Activated CD4-positive, alpha-beta T cell treated with anti-CD3 and anti-CD28 coated beads, Interleukin-2, amount 50 U/mL, for 16 hours (primary cell): ENCODE measurements at regions not wholly inside any gene's neighbourhood (a gene's known extent, or its start where the extent isn't known, plus 50 kb on each side); places are given as distances from the start of the nearest gene placed in this dataset.

Source experiments
- DNase-seq: peaks from one replicate; pipeline ENCODE4 v3.0.0-alpha.2; 2020

DNA sequence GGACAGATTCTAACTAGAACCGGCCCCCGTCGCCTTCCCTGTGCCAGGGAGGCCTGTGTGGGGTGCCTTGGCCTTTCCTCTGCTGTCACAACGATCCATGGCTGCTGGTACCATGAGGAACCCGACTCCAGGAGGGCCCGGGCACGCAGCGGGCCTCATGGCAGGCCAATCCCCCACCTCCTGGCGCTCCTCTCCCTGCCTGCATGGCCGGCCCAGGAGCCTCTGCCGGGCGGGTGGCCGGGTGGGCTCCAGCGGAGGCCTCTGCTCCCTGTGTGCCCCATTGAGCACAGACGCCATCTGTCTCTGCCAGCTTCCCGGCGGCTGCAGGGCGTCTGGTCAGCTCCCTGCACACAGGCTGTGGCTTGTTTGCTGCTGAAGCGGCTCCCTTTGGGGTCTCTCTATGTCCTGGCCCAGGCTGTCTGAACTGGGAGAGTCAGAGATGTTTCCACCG lies 86.5 kb downstream of the MYEOV start:
- DNase-seq, result no peak

DNA sequence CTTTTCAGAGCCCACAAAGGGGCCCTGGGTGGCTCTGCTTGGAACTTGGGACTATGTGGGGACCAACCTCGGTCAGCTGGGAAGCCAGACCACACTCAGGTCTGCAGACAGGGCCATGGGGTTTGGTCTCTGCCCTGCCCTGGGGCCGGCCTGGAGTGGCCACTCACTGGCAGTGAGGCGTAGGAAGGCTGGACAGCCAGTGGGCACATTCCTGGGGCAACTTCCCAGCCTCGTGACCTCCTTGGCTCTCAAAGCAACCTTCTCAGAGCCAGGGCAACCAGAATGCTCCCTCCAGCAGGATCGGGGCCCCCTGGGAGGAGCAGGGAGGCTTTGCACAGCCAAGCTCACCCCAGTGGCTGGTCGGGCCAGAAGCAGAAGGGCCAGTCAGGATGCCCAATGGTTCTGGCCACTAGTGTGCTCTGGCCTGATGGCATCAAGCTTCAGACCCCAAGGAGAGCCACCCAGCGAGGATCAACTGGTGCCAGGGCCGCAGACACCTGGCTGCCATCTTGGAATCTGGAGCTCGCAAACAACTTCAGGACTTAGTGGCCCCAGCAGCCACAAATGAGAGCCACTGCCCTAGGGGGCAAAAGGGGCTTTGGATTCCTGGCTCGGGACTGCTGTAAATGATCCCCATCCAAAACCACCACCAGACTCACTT lies 87.1 kb downstream of the MYEOV start:
- DNase-seq, result no peak

DNA sequence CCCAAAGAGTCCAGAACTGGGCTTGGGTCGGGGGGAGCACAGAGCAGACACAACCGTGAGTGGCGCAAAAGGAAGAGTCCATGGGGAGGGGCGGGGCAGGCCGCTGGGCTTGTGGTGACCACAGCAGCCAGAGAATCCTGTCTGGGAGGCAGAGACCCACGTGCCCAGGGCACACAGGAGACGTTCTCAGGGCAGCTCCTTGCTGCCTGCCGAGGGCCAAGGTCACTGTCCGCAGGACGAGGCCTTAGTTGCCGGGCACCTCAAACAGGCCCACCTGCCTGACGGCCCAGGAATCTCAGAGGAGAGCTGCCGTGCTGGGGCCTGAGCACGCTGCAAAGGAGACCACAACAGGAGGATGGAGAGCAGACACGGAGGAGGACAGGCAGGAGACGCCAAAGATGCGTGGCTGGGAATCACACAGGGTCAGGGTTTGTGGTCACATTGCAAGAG lies 87.8 kb downstream of the MYEOV start:
- DNase-seq, result no peak

DNA sequence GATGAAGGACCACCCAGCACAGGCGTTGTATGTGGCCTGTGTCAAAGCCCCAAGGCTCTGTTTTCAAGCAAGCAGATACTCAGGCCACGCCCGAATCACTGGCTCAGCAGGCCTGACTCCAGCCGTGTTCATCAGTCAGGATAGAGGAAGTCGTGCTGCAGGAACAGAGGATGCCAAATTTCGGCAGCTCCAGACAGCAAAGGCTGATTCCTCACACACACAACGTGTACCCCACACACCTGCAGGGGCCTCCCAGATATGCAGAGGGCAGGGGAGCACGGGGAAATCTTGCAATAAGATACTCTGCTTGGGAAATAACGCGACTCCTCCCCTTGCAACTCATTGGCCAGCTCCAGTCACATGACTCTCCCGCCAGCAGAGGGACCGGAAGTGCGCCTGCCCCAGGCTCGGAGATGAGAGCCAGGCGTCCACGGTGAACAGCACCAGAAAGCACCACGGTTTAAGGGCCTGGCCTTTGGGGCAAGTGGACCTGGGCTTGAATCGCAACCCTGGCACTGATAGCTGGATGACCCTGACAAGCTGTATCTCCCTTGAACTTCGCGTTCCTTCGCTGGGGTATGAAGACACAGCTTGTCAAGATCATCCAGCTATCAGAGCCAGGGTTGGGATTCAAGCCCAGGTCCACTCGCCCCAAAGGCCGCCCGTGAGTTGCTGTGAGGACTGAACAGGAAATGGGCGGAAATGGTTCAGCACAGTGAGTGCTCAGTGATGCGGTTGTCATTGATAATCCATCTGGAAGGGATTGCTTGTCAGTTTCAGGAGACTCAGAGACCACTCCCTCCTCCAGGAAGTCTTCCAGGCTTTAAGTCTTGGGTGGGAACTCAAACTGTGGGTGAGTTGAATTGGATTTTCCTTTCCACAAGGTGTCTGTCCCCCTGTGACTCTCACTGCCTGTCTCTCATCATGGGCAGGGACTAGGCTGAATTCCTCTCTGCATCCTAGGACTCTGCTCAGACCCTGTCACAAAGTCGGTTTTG lies 88.5 kb downstream of the MYEOV start:
- DNase-seq, result peak; percentile 12

DNA sequence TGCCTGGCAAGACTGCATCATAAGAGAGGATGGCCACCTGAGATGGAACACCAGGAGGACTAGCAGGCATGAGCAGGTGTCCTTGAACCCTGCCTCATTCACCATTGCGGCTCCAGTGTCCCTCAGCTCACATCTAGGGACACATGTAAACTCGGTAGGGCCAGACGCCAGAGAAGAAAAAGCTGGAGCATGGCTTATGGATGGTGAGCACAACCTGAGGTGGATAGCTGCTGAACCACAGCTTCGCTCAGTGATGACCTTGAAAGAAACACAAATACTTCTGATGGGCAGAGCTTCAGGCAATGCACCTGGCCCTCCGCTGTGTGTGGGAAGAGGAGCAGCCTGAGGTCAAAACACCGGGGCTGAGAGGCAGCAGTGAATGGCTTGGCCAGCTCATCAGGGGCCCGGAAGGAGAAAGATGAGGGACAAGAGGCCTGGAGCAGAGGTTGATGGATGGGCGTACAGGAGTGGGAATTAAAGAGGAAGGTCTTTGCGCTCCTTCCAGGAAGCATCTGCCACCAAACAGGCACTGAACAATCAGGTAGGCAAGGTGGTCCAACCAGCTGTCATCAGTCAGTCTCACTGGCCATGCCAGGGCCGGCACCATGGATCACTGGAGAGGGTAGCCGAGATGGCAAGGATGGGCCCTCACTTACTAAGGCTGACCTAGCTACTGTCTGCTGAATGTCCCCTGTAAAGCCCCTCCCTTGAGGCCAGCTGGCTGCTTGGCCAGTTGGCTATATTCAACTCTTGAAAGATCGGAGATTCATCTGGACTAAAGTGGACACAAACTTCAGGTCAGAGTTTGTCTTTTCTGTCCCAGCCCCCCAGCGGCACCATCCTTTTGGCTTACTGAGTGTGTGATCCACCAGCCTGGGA lies 89.7 kb downstream of the MYEOV start:
- DNase-seq, result no peak

DNA sequence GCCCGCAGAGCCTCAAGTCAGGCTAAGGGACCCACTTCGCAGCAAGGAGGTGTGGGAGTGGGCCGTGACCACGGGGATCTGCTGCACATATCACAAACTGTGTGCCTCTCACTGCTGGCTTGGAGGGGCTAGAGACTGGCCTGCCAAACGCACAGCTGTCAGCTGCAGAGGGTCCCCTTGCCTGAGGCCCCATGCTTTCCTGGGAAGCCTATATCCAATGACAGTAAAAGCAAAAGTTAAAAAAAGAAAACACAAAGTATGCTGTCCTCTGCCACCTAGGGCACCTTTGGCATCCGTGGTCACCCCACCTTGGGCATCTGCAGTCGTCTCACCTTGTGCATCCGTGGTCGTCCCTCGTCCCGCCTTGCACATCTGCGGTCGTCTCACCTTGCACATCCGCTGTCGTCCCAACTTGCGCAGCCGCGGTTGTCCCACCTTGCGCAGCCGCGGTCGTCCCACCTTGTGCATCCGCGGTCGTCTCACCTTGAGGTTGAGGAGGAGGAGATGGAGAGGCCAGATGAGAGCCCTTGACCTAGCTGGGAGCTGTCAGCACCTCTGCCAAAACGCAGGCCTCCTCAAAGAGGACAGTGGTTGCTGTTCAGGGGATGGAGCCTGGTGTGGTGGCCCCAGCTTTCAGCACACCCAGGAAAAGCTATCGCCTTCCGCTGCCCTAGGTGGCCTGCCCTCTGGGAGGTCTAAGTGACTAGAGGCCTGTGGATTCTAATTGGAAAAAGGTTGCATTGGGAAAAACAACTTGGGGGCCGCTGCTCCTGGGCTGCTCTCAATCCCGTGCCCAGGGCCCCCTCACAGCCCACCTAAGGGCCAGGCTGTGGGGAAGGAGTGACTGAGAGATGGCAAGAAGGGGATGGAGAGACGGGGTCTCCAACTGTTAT lies 90.5 kb downstream of the MYEOV start:
- no peak for DNase-seq

GRCh38 chr11:69385144-69385820 lies 91.3 kb downstream of the MYEOV start:
- DNase-seq, result no peak

DNA sequence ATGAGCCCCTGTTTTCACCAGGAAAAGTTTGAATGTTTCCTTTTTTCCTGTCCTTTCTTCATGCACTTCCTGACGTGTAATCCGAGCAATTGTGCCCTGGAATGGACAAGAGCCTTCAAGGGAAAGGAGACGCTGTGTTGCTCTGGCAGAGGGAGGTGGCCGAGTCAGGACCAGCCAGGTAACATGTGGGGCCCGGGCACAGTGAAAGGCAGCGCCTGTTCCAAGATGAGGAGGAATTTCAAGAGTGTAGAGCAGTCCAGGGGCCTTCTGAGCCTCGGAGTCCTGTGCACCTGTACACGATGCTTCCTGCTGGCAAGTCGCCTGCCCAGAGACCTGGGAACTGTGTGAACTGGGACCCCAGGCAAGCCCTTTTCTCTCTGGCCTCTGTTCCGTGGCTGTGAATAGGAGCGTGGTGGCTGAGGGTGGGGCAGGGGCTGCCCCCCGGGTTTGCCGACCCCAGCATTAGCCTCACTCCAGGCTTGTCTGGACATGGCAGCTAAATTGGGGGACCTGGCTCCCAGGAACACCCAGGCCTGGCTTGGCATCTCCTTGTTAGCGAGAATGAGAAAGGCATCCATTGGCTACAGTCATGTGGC lies 92.0 kb downstream of the MYEOV start:
- no peak for DNase-seq

DNA sequence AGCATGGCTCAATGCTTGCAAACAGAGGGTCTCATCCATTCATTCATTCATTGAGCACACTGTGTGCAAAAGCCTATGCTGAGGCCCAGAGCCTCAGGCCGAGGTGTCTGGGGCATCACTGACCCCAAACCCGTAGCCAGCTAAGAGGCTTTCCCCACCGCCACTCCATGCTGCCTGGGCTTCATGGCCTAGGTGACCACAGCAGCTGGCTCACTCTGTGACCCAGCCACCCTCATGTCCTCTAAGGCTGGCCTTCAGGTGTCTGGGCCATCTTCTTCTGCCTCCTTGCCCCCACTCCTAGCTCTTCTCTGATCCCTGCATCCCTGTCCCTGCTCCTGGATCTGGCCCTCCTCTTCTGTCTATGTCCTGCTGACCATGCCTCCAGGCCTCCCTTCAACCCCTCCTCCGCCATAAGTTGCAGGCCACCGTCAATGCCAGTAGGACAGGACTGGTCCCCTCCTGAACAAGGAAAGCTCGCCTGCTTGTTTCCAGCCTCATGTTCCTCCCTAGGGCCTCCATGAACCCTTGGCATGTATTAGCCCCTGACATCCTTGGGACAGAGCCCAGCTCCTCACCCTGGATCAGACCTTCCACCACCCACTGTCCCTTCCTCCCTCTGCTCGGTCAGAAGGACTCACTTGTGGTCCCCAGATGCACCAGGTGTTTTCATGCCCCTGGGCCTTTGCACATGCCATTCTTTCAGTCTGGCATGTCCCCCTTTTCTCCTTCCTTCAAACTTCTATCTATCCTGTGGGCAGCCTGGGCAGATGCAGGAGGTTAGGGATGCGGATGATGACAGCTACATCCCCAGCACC lies 92.8 kb downstream of the MYEOV start:
- no peak for DNase-seq

GRCh38 chr11:69387409-69387885 lies 93.5 kb downstream of the MYEOV start:
- no peak for DNase-seq

- DNase-seq, result no peak
Observed at GRCh38 chr11:69388210-69388609, 93.3 kb upstream of the LINC01488 start.

GRCh38 chr11:69388661-69389060 lies 92.8 kb upstream of the LINC01488 start:
- DNase-seq, result no peak

- no peak for DNase-seq
Observed at GRCh38 chr11:69390561-69390960, 90.9 kb upstream of the LINC01488 start.

- no peak for DNase-seq
Observed at GRCh38 chr11:69391192-69392103, 90.0 kb upstream of the LINC01488 start.

DNA sequence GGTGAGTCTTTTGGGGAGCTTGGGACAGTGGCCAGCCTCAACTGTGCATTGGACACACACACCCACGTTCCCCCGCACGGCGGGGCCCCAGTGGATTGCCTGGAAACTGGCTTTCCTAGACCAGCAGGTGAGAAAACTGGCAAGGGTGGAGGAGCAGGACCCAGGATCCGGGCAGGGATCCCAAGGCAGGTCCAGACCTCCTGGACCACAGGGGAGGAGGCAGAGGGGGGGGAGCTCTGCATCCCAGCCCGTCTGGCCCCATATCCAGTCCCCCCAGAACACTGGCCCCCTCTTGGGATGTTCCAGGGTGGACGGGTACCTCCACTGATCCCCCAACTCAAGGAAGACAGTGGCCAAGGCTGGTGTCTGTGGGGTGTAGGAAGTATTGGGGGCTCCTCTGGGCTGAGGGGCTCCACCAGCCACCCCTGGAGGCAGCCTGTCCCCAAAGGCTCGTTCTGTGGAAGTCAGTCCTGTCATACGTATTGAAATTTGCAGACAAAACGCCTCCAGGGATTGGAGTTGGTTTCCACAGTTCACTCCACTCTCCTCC lies 89.3 kb upstream of the LINC01488 start:
- DNase-seq, result no peak

- DNase-seq, result no peak
Observed at GRCh38 chr11:69393178-69393832, 88.2 kb upstream of the LINC01488 start.

DNA sequence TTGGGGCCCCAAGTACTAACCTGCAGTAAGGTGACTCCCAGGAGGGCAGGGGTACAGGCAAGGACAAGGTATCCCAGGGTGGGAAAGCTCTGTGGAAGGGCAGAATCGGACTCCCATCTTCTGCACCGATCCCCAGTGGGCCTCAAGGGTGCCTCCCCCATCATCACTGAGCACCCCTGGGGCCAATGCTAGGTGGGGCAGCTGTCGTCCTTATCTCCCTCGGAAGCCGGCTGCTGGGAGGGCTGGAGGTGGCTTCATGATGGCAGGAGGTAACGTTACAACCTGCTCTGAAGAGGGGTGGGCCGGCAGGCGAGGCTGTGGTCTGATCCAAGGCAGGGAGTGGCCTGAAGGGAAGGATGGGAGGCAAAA lies 87.6 kb upstream of the LINC01488 start:
- no peak for DNase-seq
